OCI-LY7 (cell line): ENCODE measurements at regions not wholly inside any gene's neighbourhood (a gene's known extent, or its start where the extent isn't known, plus 50 kb on each side); places are given as distances from the start of the nearest gene placed in this dataset.

Experiments used
- BruUV-seq: library from RNA; stranded (reverse); fragments of 400-500 nt; replicated peaks from 2 replicates; lab custom pipeline; 2021; lab: Mats Ljungman, UMichigan
- CTCF ChIA-PET: fragments of 300-600 bp; sonication (Branson Sonifier 250); formaldehyde crosslinking; loops from one replicate; lab custom pipeline; 2022; ENCODE audit warnings: antibody characterized with exemption; ENCODE audit not compliant: unreplicated experiment; lab: Charles Lee
- POLR2A ChIA-PET: fragments of 300-600 bp; sonication (Branson Sonifier 250); formaldehyde crosslinking; loops from one replicate; lab custom pipeline; 2022; ENCODE audit warnings: antibody characterized with exemption; lab: Charles Lee
- DNase-seq: peaks from one replicate; pipeline ENCODE4 v3.0.0-alpha.2; 2015; ENCODE audit warnings: low spot score
- H2AFZ ChIP-seq: fragments of 200-600 bp; sonication (generic), shearing (Covaris generic); 2 replicates; pipeline ENCODE4 v1.6.1; 2014; ENCODE audit warnings: mild to moderate bottlenecking, antibody characterized with exemption, low read length, moderate library complexity
- H3K27ac ChIP-seq: fragments of 200-600 bp; sonication (generic); 2 replicates; pipeline ENCODE4 v1.5.1; 2014; ENCODE audit warnings: mixed run types, low read depth, mild to moderate bottlenecking, moderate library complexity, low read length, inconsistent platforms; ENCODE audit not compliant: poor library complexity, severe bottlenecking
- H3K36me3 ChIP-seq: fragments of 200-600 bp; sonication (generic); 2 replicates; pipeline ENCODE4 v1.6.1; 2014; ENCODE audit warnings: mild to moderate bottlenecking, antibody characterized with exemption, low read length, moderate library complexity, mixed read lengths; ENCODE audit not compliant: insufficient read depth
- H3K4me1 ChIP-seq: fragments of 200-600 bp; sonication (generic); 2 replicates; pipeline ENCODE4 v1.5.1; 2014; ENCODE audit warnings: mild to moderate bottlenecking, low read length; ENCODE audit not compliant: insufficient read depth, poor library complexity, severe bottlenecking
- H3K4me2 ChIP-seq: fragments of 200-600 bp; sonication (generic); 2 replicates; pipeline ENCODE4 v1.6.1; 2014; ENCODE audit warnings: mild to moderate bottlenecking, low read length
- H3K4me3 ChIP-seq: fragments of 200-600 bp; sonication (generic); 2 replicates; pipeline ENCODE4 v1.5.1; 2014; ENCODE audit warnings: mild to moderate bottlenecking, low read depth, low read length; ENCODE audit not compliant: poor library complexity, severe bottlenecking
- H3K79me2 ChIP-seq: fragments of 200-600 bp; sonication (generic); 2 replicates; pipeline ENCODE4 v1.6.1; 2016; ENCODE audit warnings: low read depth, mild to moderate bottlenecking, low read length, moderate library complexity, mixed read lengths; ENCODE audit not compliant: insufficient read depth
- H3K9me2 ChIP-seq: fragments of 200-600 bp; sonication (generic); 2 replicates; pipeline ENCODE4 v1.6.1; 2016; ENCODE audit warnings: mild to moderate bottlenecking, low read length, mixed read lengths; ENCODE audit not compliant: insufficient read depth
- H3K9me3 ChIP-seq: fragments of 200-600 bp; sonication (generic); 2 replicates; pipeline ENCODE4 v1.6.1; 2014; ENCODE audit warnings: mild to moderate bottlenecking, mixed run types, low read length, mixed read lengths
- H4K20me1 ChIP-seq: fragments of 200-600 bp; sonication (generic); 2 replicates; pipeline ENCODE4 v1.6.1; 2014; ENCODE audit warnings: mild to moderate bottlenecking, antibody characterized with exemption, low read length, moderate library complexity, mixed read lengths; ENCODE audit not compliant: insufficient read depth
- CTCF ChIP-seq: fragments of 200-600 bp; sonication (generic); conservative IDR thresholded peaks from 2 replicates; pipeline ENCODE4 v1.5.1; 2014; ENCODE audit warnings: mild to moderate bottlenecking, antibody characterized with exemption, low read length, moderate library complexity, mixed read lengths
- EZH2phosphoT487 ChIP-seq: fragments of 200-600 bp; sonication (generic); IDR thresholded peaks from 2 replicates; pipeline ENCODE4 v1.6.1; 2018; ENCODE audit warnings: low read depth, borderline replicate concordance, mild to moderate bottlenecking, mixed run types, antibody characterized with exemption, low read length, moderate library complexity, mixed read lengths
- intact Hi-C: fragments of 100-400 bp; cut with micrococcal nuclease; formaldehyde crosslinking; loops from one replicate; pipeline ENCODE4 v1.10.0; 2022; ENCODE audit not compliant: unreplicated experiment

- CTCF ChIA-PET: no interaction called here
- intact Hi-C loops: no loop called here
- Histone ChIP-seq H3K4me3 (no peak overlapping the region), H3K9me2 (no peaks in the 10 kb centered on the region), H3K36me3 (no peaks in the 10 kb centered on the region), H3K9me3 (no peaks in the 10 kb centered on the region), H3K4me2 (no peak overlapping the region), H3K4me1 (no peaks in the 10 kb centered on the region), H2AFZ (no peak overlapping the region), H3K27ac (no peak overlapping the region), H3K79me2 (no peaks in the 10 kb centered on the region), H4K20me1 (no peaks in the 10 kb centered on the region)
- no peak for DNase-seq
- POLR2A ChIA-PET: interaction anchor here (1.3 kb wide), 1 partner anchor 52 kb away, joined by 3 read pairs; no protein-coding TSS in a partner anchor
- TF ChIP-seq EZH2phosphoT487: no peak
- TF ChIP-seq CTCF: no peak
- no TSS peak for BruUV-seq
Measured at GRCh38 chr4:181420950-181421349, 822.3 kb upstream of the TENM3 start.

GRCh38 chr4:181424362-181425016, 818.7 kb upstream of the TENM3 start:
- no peak for DNase-seq
- H3K4me2 ChIP-seq: no peak overlapping the region
- H3K9me2 ChIP-seq: no peaks in the 10 kb centered on the region
- no peak overlapping the region for H3K27ac ChIP-seq
- H3K9me3 ChIP-seq: no peaks in the 10 kb centered on the region
- CTCF ChIA-PET: no interaction called here
- no peak for TF ChIP-seq CTCF
- no peak for TF ChIP-seq EZH2phosphoT487
- H4K20me1 ChIP-seq: no peaks in the 10 kb centered on the region
- H3K36me3 ChIP-seq: no peaks in the 10 kb centered on the region
- POLR2A ChIA-PET: no interaction called here
- BruUV-seq: no TSS peak
- no peak overlapping the region for H3K4me3 ChIP-seq
- no peak overlapping the region for H2AFZ ChIP-seq
- H3K4me1 ChIP-seq: no peaks in the 10 kb centered on the region
- no peaks in the 10 kb centered on the region for H3K79me2 ChIP-seq
- intact Hi-C loops: no loop called here

DNA sequence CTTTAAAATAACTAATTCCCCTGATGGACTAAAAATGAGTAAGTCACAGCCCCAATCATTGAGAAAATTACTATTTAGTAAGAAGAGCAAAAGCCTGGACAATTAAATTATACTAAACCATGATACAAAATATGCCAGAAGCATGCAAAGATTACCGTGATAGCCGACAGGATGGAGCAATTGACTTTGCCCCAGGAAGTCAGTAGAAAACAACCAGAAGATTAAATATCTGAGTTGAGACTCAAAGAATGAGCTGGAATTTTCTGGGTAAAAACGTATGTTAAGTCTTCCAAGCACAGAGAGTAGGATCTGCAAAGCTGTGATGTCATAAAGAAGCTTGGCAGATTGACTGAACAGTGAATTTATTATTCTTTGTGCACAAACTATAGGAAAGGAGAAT, 816.1 kb upstream of the TENM3 start:
- Histone ChIP-seq H3K79me2 (no peaks in the 10 kb centered on the region), H3K9me3 (no peaks in the 10 kb centered on the region), H4K20me1 (no peaks in the 10 kb centered on the region), H3K36me3 (no peaks in the 10 kb centered on the region), H2AFZ (no peak overlapping the region), H3K4me3 (no peak overlapping the region), H3K4me2 (no peak overlapping the region), H3K4me1 (no peaks in the 10 kb centered on the region), H3K27ac (no peak overlapping the region), H3K9me2 (no peaks in the 10 kb centered on the region)
- intact Hi-C loops: no loop called here
- TF ChIP-seq EZH2phosphoT487 (no peak), CTCF (no peak)
- no TSS peak for BruUV-seq
- POLR2A ChIA-PET: no interaction called here
- CTCF ChIA-PET: no interaction called here
- DNase-seq: no peak
